ENCODE measurements at regions not wholly inside any gene's neighbourhood (a gene's known extent, or its start where the extent isn't known, plus 50 kb on each side); places are given as distances from the start of the nearest gene placed in this dataset.

GRCh38 chr5:42956551-42956950 lies 83.6 kb downstream of the ANXA2R start:
- TF ChIP-seq POLR2A (IDR thresholded peaks at IDR 0.05) (no peak), CTCF (IDR thresholded peaks at IDR 0.05) (no peak), EP300 (IDR thresholded peaks at IDR 0.05) (no peak), POLR2AphosphoS5 (IDR thresholded peaks at IDR 0.05) (no peak)
- Histone ChIP-seq H3K36me3 (no peaks in the 10 kb centered on the region), H3K27ac (no peak overlapping the region), H3K9me3 (peaks cover 0 to 18% (median 5%) of the 10 kb centered on the region in 4 donors), H3K4me3 (no peak overlapping the region), H3K27me3 (peaks cover 0 to 12% (median 2%) of the 10 kb centered on the region in 4 donors), H3K4me1 (peaks cover 9 to 16% (median 14%) of the 10 kb centered on the region in 4 donors)
- ATAC-seq (ENCODE audit: low FRiP score in 2 of 2) (no peak), DNase-seq (no peak)
- 85 to 89% methylated on average over 2 of the region's 2 CpGs for WGBS, 2 donors

- peaks cover 0 to 35% (median 6%) of the 10 kb centered on the region in 4 donors for H3K27me3 ChIP-seq
- TF ChIP-seq POLR2A (IDR thresholded peaks at IDR 0.05), result no peak
- no peak for TF ChIP-seq POLR2AphosphoS5 (IDR thresholded peaks at IDR 0.05)
- no peak for TF ChIP-seq CTCF (IDR thresholded peaks at IDR 0.05)
- TF ChIP-seq EP300 (IDR thresholded peaks at IDR 0.05), result no peak
- peak overlapping the region in 1 of 4 donors; percentile 55 for H3K4me3 ChIP-seq
These were observed 87.1 kb downstream of the ANXA2R start for GRCh38 chr5:42953041-42953440.

GRCh38 chr5:42952578-42952974 lies 87.5 kb downstream of the ANXA2R start:
- Histone ChIP-seq H3K4me3 (peak overlapping the region; percentile 7 to 55 (median 50)), H3K27ac (peak overlapping the region in 3 of 4 donors; percentile 92 to 99 (median 98)), H3K9me3 (peaks cover 0 to 18% (median 5%) of the 10 kb centered on the region in 4 donors), H3K4me1 (peaks cover 32 to 38% (median 36%) of the 10 kb centered on the region in 4 donors), H3K36me3 (no peaks in the 10 kb centered on the region), H3K27me3 (peaks cover 0 to 35% (median 6%) of the 10 kb centered on the region in 4 donors)
- DNase-seq (no peak), ATAC-seq (ENCODE audit: low FRiP score in 2 of 2) (no peak)
- WGBS, 2 donors, result 36 to 40% methylated on average over 12 of the region's 12 CpGs
- TF ChIP-seq CTCF (IDR thresholded peaks at IDR 0.05), result no peak
- TF ChIP-seq POLR2A (IDR thresholded peaks at IDR 0.05), result no peak
- no peak for TF ChIP-seq POLR2AphosphoS5 (IDR thresholded peaks at IDR 0.05)
- TF ChIP-seq EP300 (IDR thresholded peaks at IDR 0.05), result no peak

More at GRCh38 chr5:42953041-42953440, 87.1 kb downstream of the ANXA2R start:
- no peak for DNase-seq
- Histone ChIP-seq H3K27ac (no peak overlapping the region), H3K9me3 (peaks cover 0 to 18% (median 5%) of the 10 kb centered on the region in 4 donors), H3K4me1 (peaks cover 32 to 38% (median 36%) of the 10 kb centered on the region in 4 donors), H3K36me3 (no peaks in the 10 kb centered on the region)
- ATAC-seq (ENCODE audit: low FRiP score in 2 of 2), result no peak
- WGBS, 2 donors, result 36 to 55% methylated on average over 8 to 15 of the region's 15 CpGs

- 1 to 7% methylated on average over 24 to 46 of the region's 46 CpGs for WGBS, 2 donors
- TF ChIP-seq POLR2AphosphoS5 (IDR thresholded peaks at IDR 0.05) (peak in 1 of 2 donors; percentile 5), POLR2A (IDR thresholded peaks at IDR 0.05) (no peak)
- ATAC-seq (ENCODE audit: low FRiP score in 2 of 2), result peak; percentile 25 to 55
- DNase-seq, result peak in 1 of 2 donors; percentile 56
- peaks cover 32 to 38% (median 36%) of the 10 kb centered on the region in 4 donors for H3K4me1 ChIP-seq
- peaks cover 0 to 35% (median 6%) of the 10 kb centered on the region in 4 donors for H3K27me3 ChIP-seq
- H3K4me3 ChIP-seq, result peak overlapping the region; percentile 47 to 55 (median 50)
- peak overlapping the region; percentile 92 to 99 (median 98) for H3K27ac ChIP-seq
- H3K9me3 ChIP-seq, result peaks cover 0 to 18% (median 5%) of the 10 kb centered on the region in 4 donors
- H3K36me3 ChIP-seq, result no peaks in the 10 kb centered on the region
These were observed 88.8 kb downstream of the ANXA2R start for GRCh38 chr5:42951293-42951840.

- WGBS, 2 donors, result 2 to 9% methylated on average over 17 to 40 of the region's 46 CpGs
- DNase-seq, result peak; percentile 89 to 91
- TF ChIP-seq POLR2A (IDR thresholded peaks at IDR 0.05) (peak in 3 of 4 donors; percentile 42 to 74 (median 57)), CTCF (IDR thresholded peaks at IDR 0.05) (peak in 1 of 6 experiments; percentile 25), EP300 (IDR thresholded peaks at IDR 0.05) (peak in 2 of 4 donors; percentile 11 to 18), POLR2AphosphoS5 (IDR thresholded peaks at IDR 0.05) (peak; percentile 81 to 89)
- ATAC-seq (ENCODE audit: low FRiP score in 2 of 2), result peak; percentile 87 to 89
- peaks cover 0 to 35% (median 6%) of the 10 kb centered on the region in 4 donors for H3K27me3 ChIP-seq
- H3K27ac ChIP-seq, result peak overlapping the region; percentile 92 to 99 (median 98)
- peaks cover 32 to 38% (median 36%) of the 10 kb centered on the region in 4 donors for H3K4me1 ChIP-seq
- H3K9me3 ChIP-seq, result peaks cover 0 to 18% (median 5%) of the 10 kb centered on the region in 4 donors
- no peaks in the 10 kb centered on the region for H3K36me3 ChIP-seq
- peak overlapping the region; percentile 47 to 55 (median 50) for H3K4me3 ChIP-seq
These were observed 89.4 kb downstream of the ANXA2R start for GRCh38 chr5:42950456-42951292.
